ENCODE measurements at regions not wholly inside any gene's neighbourhood (a gene's known extent, or its start where the extent isn't known, plus 50 kb on each side); places are given as distances from the start of the nearest gene placed in this dataset.
"Not testable (repeated sequence)": the region's sequence is repeated elsewhere in the genome, so short reads cannot be mapped to it uniquely, and the experiment has no call there.

GRCh38 chr21:6070213-6070612 is 4451.2 kb upstream of the TPTE start:
- H3K4me3 Mint-ChIP-seq; ATAC-seq (ENCODE audit: low read depth in 2 of 2): not testable (repeated sequence)

GRCh38 chr21:6072691-6073090 is 4448.7 kb upstream of the TPTE start:
- H3K9me3 ChIP-seq (ENCODE audit: control insufficient read depth in 2 of 2, low read length in 2 of 2); H3K4me1 ChIP-seq (ENCODE audit: control insufficient read depth, insufficient read depth, low read length, poor library complexity, severe bottlenecking); H3K27ac Mint-ChIP-seq; DNase-seq; H3K27ac ChIP-seq (ENCODE audit: insufficient read depth, low read length, poor library complexity, severe bottlenecking); ATAC-seq (ENCODE audit: low read depth in 2 of 2); H3K4me3 Mint-ChIP-seq; H3K27me3 Mint-ChIP-seq; H3K36me3 Mint-ChIP-seq; H3K36me3 ChIP-seq (ENCODE audit: control insufficient read depth, insufficient read depth, low read length); H3K4me3 ChIP-seq (ENCODE audit: low read depth, low read length); H3K9me3 Mint-ChIP-seq; H3K27me3 ChIP-seq (ENCODE audit: control insufficient read depth, insufficient read depth, low read length); H3K4me1 Mint-ChIP-seq: not testable (repeated sequence)

More at GRCh38 chr21:6070213-6070612, 4451.2 kb upstream of the TPTE start:
- H3K9me3 Mint-ChIP-seq; H3K27ac ChIP-seq (ENCODE audit: insufficient read depth, low read length, poor library complexity, severe bottlenecking); H3K27me3 ChIP-seq (ENCODE audit: control insufficient read depth, insufficient read depth, low read length); H3K9me3 ChIP-seq (ENCODE audit: control insufficient read depth in 2 of 2, low read length in 2 of 2); H3K36me3 Mint-ChIP-seq; DNase-seq; H3K4me1 Mint-ChIP-seq; H3K4me1 ChIP-seq (ENCODE audit: control insufficient read depth, insufficient read depth, low read length, poor library complexity, severe bottlenecking); H3K27me3 Mint-ChIP-seq; H3K4me3 ChIP-seq (ENCODE audit: low read depth, low read length); H3K36me3 ChIP-seq (ENCODE audit: control insufficient read depth, insufficient read depth, low read length): not testable (repeated sequence)
- peak overlapping the region in 2 of 3 donors; percentile 79 to 81 for H3K27ac Mint-ChIP-seq

GRCh38 chr21:6073993-6074705 is 4447.2 kb upstream of the TPTE start:
- not testable (repeated sequence) for H3K27ac Mint-ChIP-seq; H3K9me3 ChIP-seq (ENCODE audit: control insufficient read depth in 2 of 2, low read length in 2 of 2); H3K27ac ChIP-seq (ENCODE audit: insufficient read depth, low read length, poor library complexity, severe bottlenecking); H3K4me3 Mint-ChIP-seq; ATAC-seq (ENCODE audit: low read depth in 2 of 2); H3K4me3 ChIP-seq (ENCODE audit: low read depth, low read length); H3K27me3 Mint-ChIP-seq; H3K27me3 ChIP-seq (ENCODE audit: control insufficient read depth, insufficient read depth, low read length); H3K4me1 Mint-ChIP-seq; H3K36me3 ChIP-seq (ENCODE audit: control insufficient read depth, insufficient read depth, low read length); H3K9me3 Mint-ChIP-seq; H3K4me1 ChIP-seq (ENCODE audit: control insufficient read depth, insufficient read depth, low read length, poor library complexity, severe bottlenecking); DNase-seq; H3K36me3 Mint-ChIP-seq

- not testable (repeated sequence) for H3K4me1 Mint-ChIP-seq, H3K27me3 Mint-ChIP-seq
Observed at GRCh38 chr21:6074935-6075334, 4446.4 kb upstream of the TPTE start.

GRCh38 chr21:6075627-6076208 is 4445.7 kb upstream of the TPTE start:
- not testable (repeated sequence) for H3K4me1 Mint-ChIP-seq; H3K9me3 ChIP-seq (ENCODE audit: control insufficient read depth in 2 of 2, low read length in 2 of 2); H3K36me3 ChIP-seq (ENCODE audit: control insufficient read depth, insufficient read depth, low read length); H3K4me3 Mint-ChIP-seq; H3K36me3 Mint-ChIP-seq; H3K4me1 ChIP-seq (ENCODE audit: control insufficient read depth, insufficient read depth, low read length, poor library complexity, severe bottlenecking); H3K27ac Mint-ChIP-seq; ATAC-seq (ENCODE audit: low read depth in 2 of 2); H3K9me3 Mint-ChIP-seq; H3K27ac ChIP-seq (ENCODE audit: insufficient read depth, low read length, poor library complexity, severe bottlenecking); DNase-seq; H3K27me3 Mint-ChIP-seq; H3K27me3 ChIP-seq (ENCODE audit: control insufficient read depth, insufficient read depth, low read length); H3K4me3 ChIP-seq (ENCODE audit: low read depth, low read length)

More at GRCh38 chr21:6074935-6075334, 4446.4 kb upstream of the TPTE start:
- not testable (repeated sequence) for H3K4me3 Mint-ChIP-seq; H3K27ac ChIP-seq (ENCODE audit: insufficient read depth, low read length, poor library complexity, severe bottlenecking); H3K9me3 Mint-ChIP-seq; H3K9me3 ChIP-seq (ENCODE audit: control insufficient read depth in 2 of 2, low read length in 2 of 2); H3K36me3 Mint-ChIP-seq; H3K36me3 ChIP-seq (ENCODE audit: control insufficient read depth, insufficient read depth, low read length); H3K27ac Mint-ChIP-seq; H3K4me3 ChIP-seq (ENCODE audit: low read depth, low read length); H3K27me3 ChIP-seq (ENCODE audit: control insufficient read depth, insufficient read depth, low read length); H3K4me1 ChIP-seq (ENCODE audit: control insufficient read depth, insufficient read depth, low read length, poor library complexity, severe bottlenecking); DNase-seq; ATAC-seq (ENCODE audit: low read depth in 2 of 2)

- not testable (repeated sequence) for H3K36me3 ChIP-seq (ENCODE audit: control insufficient read depth, insufficient read depth, low read length); DNase-seq; H3K27ac ChIP-seq (ENCODE audit: insufficient read depth, low read length, poor library complexity, severe bottlenecking); H3K4me3 ChIP-seq (ENCODE audit: low read depth, low read length); H3K27ac Mint-ChIP-seq; H3K27me3 ChIP-seq (ENCODE audit: control insufficient read depth, insufficient read depth, low read length); H3K9me3 Mint-ChIP-seq; H3K27me3 Mint-ChIP-seq; H3K9me3 ChIP-seq (ENCODE audit: control insufficient read depth in 2 of 2, low read length in 2 of 2); H3K4me1 ChIP-seq (ENCODE audit: control insufficient read depth, insufficient read depth, low read length, poor library complexity, severe bottlenecking); H3K4me3 Mint-ChIP-seq; H3K4me1 Mint-ChIP-seq; H3K36me3 Mint-ChIP-seq; ATAC-seq (ENCODE audit: low read depth in 2 of 2)
Observed at GRCh38 chr21:6077358-6077757, 4444.0 kb upstream of the TPTE start.

GRCh38 chr21:6078902-6079301 is 4442.5 kb upstream of the TPTE start:
- ATAC-seq (ENCODE audit: low read depth in 2 of 2); H3K9me3 ChIP-seq (ENCODE audit: control insufficient read depth in 2 of 2, low read length in 2 of 2); H3K4me1 ChIP-seq (ENCODE audit: control insufficient read depth, insufficient read depth, low read length, poor library complexity, severe bottlenecking); H3K27me3 ChIP-seq (ENCODE audit: control insufficient read depth, insufficient read depth, low read length); H3K4me3 ChIP-seq (ENCODE audit: low read depth, low read length); H3K36me3 ChIP-seq (ENCODE audit: control insufficient read depth, insufficient read depth, low read length); H3K4me3 Mint-ChIP-seq; H3K9me3 Mint-ChIP-seq; H3K36me3 Mint-ChIP-seq; H3K4me1 Mint-ChIP-seq; H3K27me3 Mint-ChIP-seq; H3K27ac Mint-ChIP-seq; DNase-seq; H3K27ac ChIP-seq (ENCODE audit: insufficient read depth, low read length, poor library complexity, severe bottlenecking): not testable (repeated sequence)

- H3K36me3 ChIP-seq (ENCODE audit: control insufficient read depth, insufficient read depth, low read length); H3K9me3 Mint-ChIP-seq; H3K27me3 Mint-ChIP-seq; H3K27me3 ChIP-seq (ENCODE audit: control insufficient read depth, insufficient read depth, low read length); DNase-seq; H3K4me3 ChIP-seq (ENCODE audit: low read depth, low read length); H3K36me3 Mint-ChIP-seq; ATAC-seq (ENCODE audit: low read depth in 2 of 2); H3K4me1 ChIP-seq (ENCODE audit: control insufficient read depth, insufficient read depth, low read length, poor library complexity, severe bottlenecking); H3K4me1 Mint-ChIP-seq; H3K4me3 Mint-ChIP-seq; H3K9me3 ChIP-seq (ENCODE audit: control insufficient read depth in 2 of 2, low read length in 2 of 2); H3K27ac Mint-ChIP-seq; H3K27ac ChIP-seq (ENCODE audit: insufficient read depth, low read length, poor library complexity, severe bottlenecking): not testable (repeated sequence)
Observed at GRCh38 chr21:6080941-6081655, 4440.3 kb upstream of the TPTE start.
